OCI-LY3 (cell line): ENCODE measurements at regions not wholly inside any gene's neighbourhood (a gene's known extent, or its start where the extent isn't known, plus 50 kb on each side); places are given as distances from the start of the nearest gene placed in this dataset.
"Not testable (repeated sequence)": the region's sequence is repeated elsewhere in the genome, so short reads cannot be mapped to it uniquely, and the experiment has no call there.

Source experiments
- H2AFZ ChIP-seq: fragments of 200-600, 300-600 bp; shearing (Covaris generic); 2 replicates; pipeline ENCODE4 v1.6.0; 2014; ENCODE audit warnings: antibody characterized with exemption, low read depth, low read length
- H3K27ac ChIP-seq: fragments of 200-600, 300-600 bp; sonication (generic); 2 replicates; pipeline ENCODE4 v1.5.1; 2014; ENCODE audit warnings: mild to moderate bottlenecking, low read length, moderate library complexity, mixed read lengths
- H3K27me3 ChIP-seq: fragments of 200-600, 300-600 bp; sonication (generic); 2 replicates; pipeline ENCODE4 v1.6.1; 2014; ENCODE audit warnings: low read depth, low read length, mixed read lengths
- H3K36me3 ChIP-seq: fragments of 200-600, 300-600 bp; sonication (generic); replicated peaks from 2 replicates; pipeline ENCODE3; 2014; ENCODE audit warnings: low read depth, low read length, mixed read lengths
- H3K4me1 ChIP-seq: fragments of 300-600, 200-600 bp; sonication (generic); 2 replicates; pipeline ENCODE4 v1.6.1; 2014; ENCODE audit warnings: low read length, mixed read lengths
- H3K4me2 ChIP-seq: fragments of 200-600, 300-600 bp; sonication (generic); 2 replicates; pipeline ENCODE4 v1.6.1; 2014; ENCODE audit warnings: low read length, mixed read lengths
- H3K4me3 ChIP-seq: fragments of 300-600, 200-600 bp; sonication (generic); 2 replicates; pipeline ENCODE4 v1.5.1; 2014; ENCODE audit warnings: antibody characterized with exemption, mild to moderate bottlenecking, low read length, moderate library complexity
- H3K79me2 ChIP-seq: fragments of 300-600, 200-600 bp; shearing (Covaris generic); 2 replicates; pipeline ENCODE4 v1.6.1; 2014; ENCODE audit warnings: mild to moderate bottlenecking, low read length, mixed read lengths
- H3K9ac ChIP-seq: fragments of 300-600, 200-600 bp; shearing (Covaris generic); 2 replicates; pipeline ENCODE4 v1.6.0; 2014; ENCODE audit warnings: mild to moderate bottlenecking, low read length, moderate library complexity
- H3K9me3 ChIP-seq: fragments of 200-600, 300-600 bp; shearing (Covaris generic); 2 replicates; pipeline ENCODE4 v1.6.1; 2014; ENCODE audit warnings: low read length, mixed read lengths; ENCODE audit not compliant: insufficient read depth
- H4K20me1 ChIP-seq: fragments of 200-600, 300-600 bp; sonication (generic); 2 replicates; pipeline ENCODE4 v1.6.1; 2016; ENCODE audit warnings: low read length, mixed read lengths; ENCODE audit not compliant: insufficient read depth
- CTCF ChIP-seq: fragments of 200-600, 300-600 bp; sonication (generic); IDR thresholded peaks from 2 replicates; pipeline ENCODE4 v1.5.1; 2014; ENCODE audit warnings: antibody characterized with exemption, low read length, low read depth
- EZH2phosphoT487 ChIP-seq: fragments of 200-600 bp; shearing (Covaris generic); IDR thresholded peaks from 2 replicates; pipeline ENCODE4 v1.6.1; 2018; ENCODE audit warnings: antibody characterized with exemption, mixed run types, low read depth

GRCh38 chr18:10170375-10170774 lies 256.6 kb downstream of the VAPA start:
- H3K9ac ChIP-seq, result no peak overlapping the region
- no peaks in the 10 kb centered on the region for H3K36me3 ChIP-seq
- TF ChIP-seq EZH2phosphoT487, result no peak
- no peak for TF ChIP-seq CTCF
- no peaks in the 10 kb centered on the region for H3K4me1 ChIP-seq
- no peaks in the 10 kb centered on the region for H4K20me1 ChIP-seq
- H3K27me3 ChIP-seq, result peaks cover 3% of the 10 kb centered on the region; the same call in 1 of the 2 replicates
- no peak overlapping the region for H3K27ac ChIP-seq
- no peak overlapping the region for H3K4me2 ChIP-seq
- H3K9me3 ChIP-seq, result no peaks in the 10 kb centered on the region
- H3K4me3 ChIP-seq, result no peak overlapping the region
- no peak overlapping the region for H2AFZ ChIP-seq
- no peaks in the 10 kb centered on the region for H3K79me2 ChIP-seq

GRCh38 chr18:10175333-10175732 lies 261.5 kb downstream of the VAPA start:
- not testable (repeated sequence) for H3K9me3 ChIP-seq, H3K4me1 ChIP-seq, H3K4me3 ChIP-seq, H3K27me3 ChIP-seq, H4K20me1 ChIP-seq, H3K27ac ChIP-seq, H3K36me3 ChIP-seq, H3K9ac ChIP-seq, H3K4me2 ChIP-seq, H3K79me2 ChIP-seq, H2AFZ ChIP-seq

- H3K36me3 ChIP-seq, H3K27ac ChIP-seq, H3K9ac ChIP-seq, H3K9me3 ChIP-seq, H3K4me3 ChIP-seq, H3K4me1 ChIP-seq, H3K79me2 ChIP-seq, H3K27me3 ChIP-seq, H4K20me1 ChIP-seq, H2AFZ ChIP-seq, H3K4me2 ChIP-seq: not testable (repeated sequence)
Observed at GRCh38 chr18:10179326-10179725, 265.5 kb downstream of the VAPA start.

- Histone ChIP-seq H3K4me3 (no peak overlapping the region), H3K79me2 (no peaks in the 10 kb centered on the region), H3K4me1 (peaks cover 12% of the 10 kb centered on the region), H3K27me3 (no peaks in the 10 kb centered on the region), H2AFZ (no peak overlapping the region), H4K20me1 (no peaks in the 10 kb centered on the region), H3K9ac (no peak overlapping the region), H3K36me3 (no peaks in the 10 kb centered on the region), H3K27ac (no peak overlapping the region), H3K9me3 (no peaks in the 10 kb centered on the region), H3K4me2 (no peak overlapping the region)
- TF ChIP-seq CTCF (no peak), EZH2phosphoT487 (no peak)
Observed at GRCh38 chr18:10182009-10182624, 268.3 kb downstream of the VAPA start.

GRCh38 chr18:10184776-10185175 lies 269.7 kb upstream of the APCDD1 start:
- Histone ChIP-seq H3K27me3 (no peaks in the 10 kb centered on the region), H3K9ac (no peak overlapping the region), H3K36me3 (no peaks in the 10 kb centered on the region), H3K79me2 (no peaks in the 10 kb centered on the region), H2AFZ (peak overlapping the region; percentile 29; the same call in 1 of the 2 replicates), H3K4me2 (peak overlapping the region; percentile 41), H3K27ac (peak overlapping the region; percentile 27; the same call in 1 of the 2 replicates), H3K9me3 (no peaks in the 10 kb centered on the region), H4K20me1 (no peaks in the 10 kb centered on the region), H3K4me1 (peaks cover 12% of the 10 kb centered on the region), H3K4me3 (0 out of 2 replicates have a peak overlapping the region, but pooled peaks have one; percentile 14)
- TF ChIP-seq EZH2phosphoT487 (no peak), CTCF (no peak)
